HG03439 (cell line): ENCODE measurements at regions not wholly inside any gene's neighbourhood (a gene's known extent, or its start where the extent isn't known, plus 50 kb on each side); places are given as distances from the start of the nearest gene placed in this dataset.

Experiments used
- ATAC-seq: cut with Tn5 transposase; IDR thresholded peaks from one replicate; pipeline ENCODE4 v1.9.1; 2021; ENCODE audit warnings: mild to moderate bottlenecking, moderate library complexity; ENCODE audit not compliant: unreplicated experiment

GRCh38 chr18:10266334-10266590 is 188.2 kb upstream of the APCDD1 start:
- no peak for ATAC-seq

- no peak for ATAC-seq
These were observed 185.2 kb upstream of the APCDD1 start for GRCh38 chr18:10269261-10269660.

DNA sequence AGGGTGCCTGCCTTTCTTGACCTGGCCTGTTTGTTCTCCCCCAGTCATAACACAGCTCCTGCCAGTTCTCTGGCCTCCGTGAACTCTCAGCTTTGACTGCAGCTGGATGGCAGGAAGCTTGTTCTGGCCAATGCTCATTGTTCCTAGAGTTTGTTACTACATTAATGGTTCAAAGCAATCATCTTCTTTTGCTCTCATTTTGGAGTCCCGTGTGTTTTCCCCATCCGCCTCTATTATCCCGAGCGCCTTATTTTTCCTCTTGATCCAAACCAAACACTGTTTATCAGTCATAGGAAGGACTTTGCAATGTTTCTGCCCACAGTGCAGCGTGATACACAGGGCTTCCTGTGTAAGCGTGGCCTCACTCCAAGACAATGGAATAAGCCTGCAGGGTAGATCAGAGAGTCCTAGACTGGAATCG is 184.3 kb upstream of the APCDD1 start:
- ATAC-seq, result no peak

DNA sequence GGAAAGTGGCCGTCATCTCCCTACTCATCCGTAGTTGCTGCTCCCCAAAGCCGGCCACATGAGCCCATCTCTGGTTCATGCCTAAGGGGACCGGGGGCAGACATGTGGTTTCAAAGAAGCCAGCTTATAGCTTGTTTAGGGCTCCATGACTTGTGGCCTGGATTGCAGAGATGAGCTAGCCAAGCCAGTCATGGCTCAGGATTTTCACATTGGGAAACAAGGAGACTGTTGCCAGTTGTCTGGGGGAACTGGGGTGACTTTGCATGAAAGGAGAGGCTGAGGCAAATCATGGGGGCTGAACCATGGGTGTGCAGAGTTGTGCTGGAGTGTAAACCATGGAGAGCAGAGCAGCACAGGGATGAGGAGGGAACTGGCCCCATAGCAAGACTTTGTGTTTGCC is 183.0 kb upstream of the APCDD1 start:
- ATAC-seq, result no peak

GRCh38 chr18:10274301-10274700 is 180.1 kb upstream of the APCDD1 start:
- no peak for ATAC-seq

GRCh38 chr18:10275486-10275885 is 178.9 kb upstream of the APCDD1 start:
- no peak for ATAC-seq

GRCh38 chr18:10278265-10278664 is 176.2 kb upstream of the APCDD1 start:
- ATAC-seq, result no peak

DNA sequence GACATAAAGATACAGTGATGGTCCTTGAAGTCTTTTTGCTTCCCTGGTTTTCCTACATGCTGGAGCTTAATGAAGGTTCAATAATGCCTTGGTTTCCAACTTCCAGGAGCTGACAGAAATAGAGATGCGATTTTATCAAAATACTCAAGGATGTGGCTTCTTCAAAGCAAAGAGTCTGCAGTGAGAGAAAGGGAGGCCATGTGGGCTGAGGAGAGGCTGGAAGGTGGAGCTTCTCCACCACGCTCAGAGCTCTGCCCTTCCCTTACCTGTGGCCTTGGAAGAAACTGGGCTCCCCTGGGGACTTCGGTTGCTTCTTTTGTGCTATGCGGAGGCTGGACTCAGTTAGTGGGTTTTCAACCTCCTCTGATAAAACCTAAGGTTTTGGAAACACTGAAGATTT is 175.0 kb upstream of the APCDD1 start:
- no peak for ATAC-seq

GRCh38 chr18:10279905-10280644 is 174.4 kb upstream of the APCDD1 start:
- ATAC-seq, result no peak

GRCh38 chr18:10284540-10285282 is 169.7 kb upstream of the APCDD1 start:
- ATAC-seq, result no peak

GRCh38 chr18:10285283-10285640 is 169.2 kb upstream of the APCDD1 start:
- no peak for ATAC-seq

GRCh38 chr18:10286580-10287150 is 167.8 kb upstream of the APCDD1 start:
- no peak for ATAC-seq

DNA sequence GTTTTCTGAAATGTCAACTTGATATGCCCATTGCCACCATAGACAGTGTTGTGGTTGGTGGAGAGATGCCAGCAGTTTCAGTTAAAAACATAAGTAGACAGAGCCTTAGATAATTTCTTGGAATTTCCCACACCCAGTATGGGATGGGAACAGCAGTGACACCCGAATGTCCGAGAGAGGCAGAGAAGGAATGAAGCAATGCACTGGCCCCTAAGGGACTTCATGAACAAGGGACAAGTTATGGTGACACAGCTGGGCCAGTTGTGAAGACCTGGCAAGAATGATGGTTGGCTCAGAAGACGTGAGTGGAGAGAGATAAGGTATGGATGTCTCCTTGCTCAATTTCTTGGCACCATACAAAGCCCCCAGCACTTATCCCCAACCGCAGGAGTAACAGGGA is 165.2 kb upstream of the APCDD1 start:
- no peak for ATAC-seq

GRCh38 chr18:10289951-10290637 is 164.3 kb upstream of the APCDD1 start:
- ATAC-seq, result no peak

DNA sequence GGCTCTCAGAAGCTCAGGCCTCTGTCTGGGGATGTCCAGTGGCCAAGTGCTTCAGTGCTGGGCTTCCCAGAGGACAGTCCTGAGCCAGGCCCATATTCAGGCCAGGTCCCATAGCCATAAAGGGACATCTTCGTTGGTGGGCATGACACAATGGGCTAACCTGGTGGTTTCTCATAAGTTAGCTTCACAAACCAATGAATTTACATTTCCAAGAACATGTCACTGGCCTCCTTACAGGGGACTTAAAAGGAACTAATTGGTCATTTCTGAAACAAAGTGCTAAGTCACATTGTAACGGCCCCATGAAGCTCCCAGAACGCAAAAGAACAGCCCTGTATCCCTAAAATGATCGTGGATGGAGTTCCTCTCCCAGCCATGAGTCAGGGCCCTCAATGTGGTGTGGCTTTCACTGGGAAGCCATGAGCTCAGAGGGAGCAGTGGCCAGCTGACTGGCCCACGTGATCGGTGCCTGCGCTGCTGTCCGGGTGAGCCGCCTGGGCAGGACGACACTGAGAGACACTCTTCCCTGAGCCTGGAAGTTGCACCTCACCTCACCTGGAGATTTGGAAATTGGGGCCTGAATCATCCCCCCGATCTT is 163.7 kb upstream of the APCDD1 start:
- no peak for ATAC-seq

- ATAC-seq, result no peak
These were observed 162.9 kb upstream of the APCDD1 start for GRCh38 chr18:10291568-10291981.

DNA sequence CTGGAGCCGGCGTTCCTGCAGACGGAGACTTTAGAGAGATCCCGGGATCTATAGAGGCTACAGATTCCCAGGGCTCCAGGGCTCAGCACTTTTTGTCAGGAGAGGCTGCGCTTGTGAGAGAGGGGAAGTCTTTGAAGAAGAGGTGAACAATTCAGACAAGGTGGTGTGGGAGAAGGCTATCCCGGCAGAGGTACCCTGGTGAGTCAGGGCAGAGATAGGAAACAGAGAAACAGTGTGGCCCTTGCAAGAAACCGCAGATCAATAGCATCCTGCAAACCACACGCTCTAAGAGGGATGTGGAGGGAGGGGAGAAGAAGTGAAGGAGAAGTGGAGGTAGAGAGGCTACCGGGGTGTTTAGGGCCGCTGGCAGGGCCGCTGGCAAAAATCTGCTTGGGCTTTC is 160.5 kb upstream of the APCDD1 start:
- ATAC-seq, result no peak

DNA sequence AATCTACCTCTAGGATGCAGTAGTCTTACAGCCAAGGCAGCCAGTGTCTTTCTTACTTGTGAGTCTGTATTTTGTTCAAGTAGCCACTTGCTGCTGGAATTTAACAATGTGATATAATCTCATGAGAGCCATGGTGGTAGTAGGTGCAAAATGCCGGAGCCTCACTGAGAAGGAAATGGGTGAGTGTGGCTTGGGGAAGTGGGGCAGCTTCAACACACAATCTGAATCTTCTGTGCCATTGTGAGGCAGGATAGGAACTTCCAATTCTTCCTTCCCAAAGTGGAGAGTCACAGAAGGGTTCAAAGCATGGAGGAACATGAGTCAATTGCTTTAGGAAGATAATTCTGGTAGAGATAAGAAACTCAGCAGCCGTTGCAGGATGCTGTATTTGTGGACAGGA is 158.7 kb upstream of the APCDD1 start:
- ATAC-seq, result no peak

- no peak for ATAC-seq
These were observed 157.9 kb upstream of the APCDD1 start for GRCh38 chr18:10296491-10296890.

DNA sequence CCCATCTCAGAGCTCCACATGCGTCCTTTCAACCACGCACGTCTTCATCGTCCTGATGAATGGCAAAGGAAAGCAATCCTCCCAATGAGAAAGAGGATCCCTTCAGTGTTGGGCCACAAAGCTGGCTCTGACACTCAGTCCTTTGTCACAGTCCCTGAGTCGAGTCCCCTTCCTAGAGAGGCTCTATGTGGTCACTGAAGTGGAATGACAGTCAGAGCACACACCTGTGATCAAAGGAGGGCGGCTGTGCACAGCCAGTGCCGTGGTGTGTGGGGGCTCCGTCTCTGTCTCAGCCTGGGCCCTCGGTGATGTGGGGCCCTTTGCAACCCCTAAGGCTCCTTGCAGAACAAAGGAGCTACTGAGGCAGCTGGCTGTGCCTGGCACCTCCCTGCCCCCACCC is 157.3 kb upstream of the APCDD1 start:
- no peak for ATAC-seq

- ATAC-seq, result no peak
These were observed 156.1 kb upstream of the APCDD1 start for GRCh38 chr18:10298346-10298745.

DNA sequence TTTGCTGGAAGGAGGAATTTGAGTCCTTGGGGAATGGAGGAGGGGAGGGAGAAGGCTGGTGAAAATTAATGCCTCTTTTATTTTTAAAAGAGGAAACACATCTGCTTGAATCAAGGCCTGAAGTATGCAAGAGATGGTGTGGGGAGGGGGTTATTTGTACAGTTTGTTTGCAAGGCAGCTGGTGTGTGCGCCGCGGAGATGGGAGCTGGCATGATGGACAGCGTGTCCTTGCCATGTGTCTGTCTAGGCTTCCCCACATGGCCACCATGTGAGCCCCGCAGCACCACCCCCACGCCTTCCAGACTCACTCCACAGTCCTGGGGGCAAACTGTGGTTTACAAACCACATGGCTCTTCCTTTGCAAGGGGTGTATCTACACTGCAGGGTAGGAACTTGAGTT is 154.8 kb upstream of the APCDD1 start:
- ATAC-seq, result no peak
